Daoy (cell line): ENCODE measurements at regions not wholly inside any gene's neighbourhood (a gene's known extent, or its start where the extent isn't known, plus 50 kb on each side); places are given as distances from the start of the nearest gene placed in this dataset.
"Not testable (repeated sequence)": the region's sequence is repeated elsewhere in the genome, so short reads cannot be mapped to it uniquely, and the experiment has no call there.

Source experiments
- DNase-seq: peaks from one replicate; pipeline ENCODE4 v3.0.0-alpha.2; 2015; ENCODE audit warnings: low read depth

DNA sequence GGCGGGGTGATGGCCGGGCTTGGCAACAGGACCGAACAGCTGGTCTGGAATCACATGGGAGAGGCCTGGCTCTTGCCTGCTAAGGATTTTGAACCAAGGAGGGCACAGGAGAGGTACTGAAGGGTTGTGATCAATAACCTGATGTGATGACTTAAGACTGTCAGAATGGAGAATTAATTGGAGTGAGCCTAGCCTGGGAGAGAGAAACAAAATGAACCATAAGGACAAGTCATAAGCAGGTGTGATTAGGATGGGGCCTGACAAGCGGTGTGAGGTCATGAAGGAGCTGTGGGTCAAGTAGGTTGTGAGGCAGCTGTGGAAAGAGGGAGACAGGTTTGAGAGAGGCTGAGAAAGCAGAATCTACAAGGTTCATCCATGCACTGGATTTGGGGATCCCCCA, 104.6 kb downstream of the MED10 start:
- no peak for DNase-seq

GRCh38 chr5:6273090-6273735, 105.1 kb downstream of the MED10 start:
- no peak for DNase-seq

DNA sequence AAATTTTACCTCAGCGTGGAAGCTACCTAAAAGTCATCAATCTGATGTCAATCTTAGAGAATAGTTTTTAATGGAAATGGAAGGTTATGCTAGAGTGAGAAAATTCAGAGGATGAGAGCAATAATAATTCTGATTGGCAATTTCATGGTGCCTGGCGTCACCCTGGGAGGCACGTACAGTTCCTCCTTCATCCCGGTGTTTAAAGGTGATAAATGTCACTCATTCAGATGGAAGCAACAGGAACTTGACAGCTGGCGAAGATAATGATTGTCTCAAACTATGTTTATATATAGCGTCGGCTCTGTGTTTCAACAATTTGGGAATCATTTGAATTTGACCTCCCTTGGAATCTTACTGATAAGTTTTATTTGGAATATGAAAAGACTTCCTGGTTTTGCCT, 108.4 kb downstream of the MED10 start:
- DNase-seq = no peak

DNA sequence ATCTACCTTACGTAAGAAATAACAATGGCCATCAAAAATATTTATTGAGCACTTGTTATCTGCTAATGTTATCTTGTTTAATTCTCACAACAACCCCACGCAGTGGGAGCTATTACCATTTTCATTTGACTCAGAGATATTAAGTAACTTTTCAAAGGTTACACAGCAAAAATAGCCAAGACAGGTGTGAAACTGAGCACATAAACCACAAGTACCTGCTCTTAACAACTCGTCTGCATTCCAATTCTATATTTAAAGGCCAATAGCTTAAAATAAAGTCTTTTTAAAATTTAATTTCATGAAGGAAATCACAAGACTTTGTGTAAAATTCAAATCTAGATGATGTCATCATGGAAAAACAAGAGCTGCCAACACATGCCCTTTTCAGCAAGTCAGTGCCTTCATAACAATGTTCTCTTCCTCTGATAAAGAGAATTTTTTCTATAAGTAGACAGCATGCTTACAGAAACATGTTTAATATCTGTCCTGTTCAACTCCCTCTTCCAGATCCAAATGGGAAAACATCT, 111.6 kb downstream of the MED10 start:
- no peak for DNase-seq

GRCh38 chr5:6264394-6264793, 114.0 kb downstream of the MED10 start:
- DNase-seq = no peak

DNA sequence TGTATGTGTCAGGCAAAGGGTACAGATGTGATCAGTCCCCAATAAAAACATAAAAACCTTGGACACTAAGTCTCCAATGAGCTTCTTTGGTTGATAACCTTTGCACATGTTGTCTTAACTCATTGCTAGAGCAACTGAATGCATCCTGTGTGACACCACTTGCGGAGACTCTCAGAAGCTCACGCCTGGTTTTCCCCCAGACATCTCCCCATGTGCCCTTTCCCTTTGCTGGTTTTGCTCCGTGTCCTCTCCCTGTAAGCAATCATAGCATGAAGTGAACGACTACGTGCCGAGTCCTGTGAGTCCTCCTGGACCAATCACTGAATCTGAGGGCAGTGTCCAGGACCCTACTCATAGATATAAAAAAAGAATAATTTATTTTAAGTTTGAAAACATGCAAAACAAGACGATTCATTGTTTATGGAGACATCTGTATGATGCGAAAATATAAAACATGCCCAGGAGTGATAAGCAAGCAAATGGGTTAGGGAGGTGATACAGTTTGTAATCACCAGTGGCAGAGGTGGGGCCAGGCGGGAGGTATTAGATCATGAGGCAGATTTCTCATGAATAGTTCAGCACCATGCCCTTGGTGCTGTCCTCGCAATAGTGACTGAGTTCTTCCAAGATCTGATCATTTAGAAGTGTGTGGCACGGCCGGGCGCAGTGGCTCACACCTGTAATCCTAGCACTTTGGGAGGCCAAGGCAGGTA, 115.5 kb downstream of the MED10 start:
- no peak for DNase-seq

- DNase-seq = no peak
Measured at GRCh38 chr5:6261668-6262067, 116.7 kb downstream of the MED10 start.

DNA sequence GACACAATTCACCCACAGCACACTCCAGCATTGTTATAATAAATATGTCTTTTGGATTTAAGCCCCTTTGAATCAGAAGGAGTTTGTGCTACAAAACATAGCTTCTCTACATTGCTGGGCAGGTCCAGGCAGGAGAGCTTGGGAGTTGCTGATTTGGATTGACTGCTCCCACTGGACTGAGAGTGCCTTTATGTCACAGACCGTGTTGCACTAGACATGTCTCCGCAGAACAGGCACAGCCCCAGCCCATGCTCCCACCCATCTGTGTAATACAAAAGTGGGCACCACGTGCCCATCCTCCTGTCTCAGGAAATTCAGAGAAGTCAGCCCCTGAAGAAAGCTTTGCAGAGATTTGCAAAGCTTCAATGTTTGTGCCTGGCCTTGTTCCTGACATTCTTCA, 117.1 kb downstream of the MED10 start:
- DNase-seq = no peak

- DNase-seq = no peak
Measured at GRCh38 chr5:6260846-6261245, 117.5 kb downstream of the MED10 start.

- DNase-seq = no peak
Measured at GRCh38 chr5:6256901-6257300, 121.4 kb downstream of the MED10 start.

DNA sequence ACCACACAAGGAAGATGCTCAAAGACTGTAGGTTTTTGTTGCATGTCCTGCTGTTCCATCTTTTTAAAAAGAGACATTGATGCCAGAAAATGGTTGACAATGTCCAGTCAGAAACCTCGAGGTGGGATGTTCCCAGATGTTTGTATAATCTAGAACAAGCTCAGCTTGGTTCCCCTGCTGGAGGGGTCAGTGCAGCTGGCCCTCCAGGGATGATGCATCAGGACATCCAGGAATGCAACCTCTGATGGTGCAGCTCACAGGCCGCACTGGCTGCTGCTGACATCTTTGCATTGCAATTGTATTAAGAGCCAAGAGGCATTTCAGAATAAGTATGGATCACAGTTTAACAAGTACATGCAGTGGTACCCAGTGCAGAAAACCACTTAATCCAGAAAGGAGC, 122.4 kb downstream of the MED10 start:
- DNase-seq = no peak

DNA sequence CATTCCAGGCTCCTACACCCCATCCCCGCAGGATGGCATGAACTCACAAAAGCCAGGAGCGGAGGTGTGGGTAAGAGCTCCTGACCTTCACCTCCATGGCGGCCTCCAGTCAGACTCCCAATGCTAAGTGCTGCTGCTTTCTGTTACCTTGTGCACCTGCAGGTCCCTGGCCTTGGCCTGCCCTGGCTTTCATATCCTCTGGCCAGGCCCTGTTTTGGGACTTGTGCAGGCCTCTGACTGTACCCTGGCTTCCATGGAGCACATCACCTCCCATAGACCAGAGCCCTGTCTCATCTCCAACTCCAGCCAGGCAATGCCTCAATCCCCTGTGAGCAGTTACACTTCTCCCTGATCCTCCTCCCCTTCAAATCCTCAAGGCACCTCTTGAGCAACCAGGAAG, 124.5 kb downstream of the MED10 start:
- no peak for DNase-seq

DNA sequence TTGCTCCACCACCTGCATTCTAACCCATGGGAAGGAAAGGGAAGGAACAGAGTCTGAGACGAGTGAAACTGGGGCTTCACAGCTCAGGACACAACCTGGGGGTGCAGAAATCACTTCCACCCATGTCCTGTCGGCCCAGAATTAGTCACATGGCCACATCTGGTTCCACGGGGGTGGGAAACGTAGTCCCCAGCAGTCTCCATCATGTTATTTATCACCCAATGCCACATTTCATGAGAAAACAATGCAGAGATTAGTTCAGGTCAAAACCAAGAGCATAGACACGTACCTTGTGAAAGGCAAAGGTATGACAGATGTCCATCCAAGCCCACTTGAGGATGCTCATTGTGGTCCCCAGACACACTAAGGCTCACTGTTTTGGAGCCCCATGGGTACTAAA, 125.1 kb downstream of the MED10 start:
- DNase-seq = no peak

- no peak for DNase-seq
Measured at GRCh38 chr5:6252581-6252980, 125.8 kb downstream of the MED10 start.

DNA sequence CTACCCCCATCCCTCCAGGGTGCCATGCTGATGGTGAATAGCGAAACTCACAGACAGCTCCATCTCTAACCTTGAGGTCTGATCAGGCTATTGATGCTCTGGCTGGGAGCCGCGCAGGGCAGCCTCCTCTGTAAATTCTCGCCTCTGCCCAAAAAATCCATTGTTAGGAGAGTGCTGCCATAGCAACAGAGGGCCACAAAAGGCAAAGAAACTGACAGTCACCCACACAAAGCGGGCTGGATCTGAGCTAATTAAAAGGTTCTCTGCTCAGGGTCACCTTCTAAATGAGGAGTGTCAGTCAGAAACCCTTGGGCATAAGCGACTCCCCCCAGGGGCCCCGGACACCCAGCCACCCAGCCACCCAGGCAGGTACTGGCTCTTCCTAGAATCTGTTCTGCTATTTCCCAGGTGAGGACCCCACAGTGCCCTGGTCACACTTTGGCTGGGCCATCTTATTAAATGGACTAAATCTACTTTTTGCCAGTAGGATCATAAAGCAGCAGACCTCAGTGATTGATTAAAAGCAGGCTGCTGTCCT, 126.7 kb downstream of the MED10 start:
- DNase-seq = no peak

GRCh38 chr5:6250121-6250520, 128.2 kb downstream of the MED10 start:
- DNase-seq = no peak

DNA sequence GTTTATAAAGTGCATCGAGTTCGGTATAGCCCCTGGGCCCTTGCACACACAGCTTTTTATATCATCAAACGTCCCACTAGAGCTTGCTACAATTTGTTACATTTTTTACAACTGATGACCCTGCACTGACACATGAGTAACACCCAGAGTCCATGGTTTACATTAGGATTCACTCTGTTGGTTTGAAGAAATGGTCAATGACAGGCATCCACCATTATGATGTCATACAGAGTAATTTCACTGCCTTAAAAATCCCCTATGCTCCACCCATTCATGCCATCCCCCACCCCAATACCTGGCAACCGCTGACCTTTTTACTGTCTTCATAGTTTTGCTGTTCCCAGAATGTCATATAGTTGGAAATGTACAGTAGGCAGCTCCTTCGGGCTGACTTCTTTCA, 130.2 kb downstream of the MED10 start:
- DNase-seq = peak; percentile 4

DNA sequence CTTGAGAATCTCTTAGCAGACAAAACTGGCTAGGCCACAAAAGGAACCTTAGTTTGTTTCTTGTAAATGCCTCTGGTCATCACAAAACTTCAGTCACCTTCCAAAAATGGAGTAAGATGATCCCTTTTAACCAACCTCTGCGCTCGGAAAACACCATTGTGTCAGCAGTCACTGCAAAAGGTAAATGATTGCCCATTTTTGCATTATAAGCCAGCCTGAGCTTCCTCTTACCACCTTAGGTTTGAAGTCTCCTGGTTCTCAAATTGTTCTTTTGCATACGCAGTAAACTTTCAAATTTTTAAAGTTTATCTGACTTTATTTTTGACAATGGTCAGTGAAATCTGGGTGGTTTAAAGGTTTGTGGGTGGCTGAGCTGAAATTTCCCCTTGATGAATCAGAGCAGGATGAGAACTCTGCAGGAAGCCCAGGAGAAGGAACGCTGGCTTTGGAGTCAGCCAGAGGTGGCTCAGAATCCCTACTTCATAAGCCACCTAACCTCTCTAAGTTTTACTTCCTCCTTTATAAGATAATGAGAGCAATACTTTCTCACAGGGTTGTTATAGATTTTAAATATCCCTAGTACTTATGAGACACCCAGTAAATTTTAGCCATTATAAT, 131.4 kb downstream of the MED10 start:
- DNase-seq = peak; percentile 56

GRCh38 chr5:6244339-6244714, 134.0 kb downstream of the MED10 start:
- DNase-seq = no peak

- DNase-seq = no peak
Measured at GRCh38 chr5:6243706-6244338, 134.5 kb downstream of the MED10 start.

DNA sequence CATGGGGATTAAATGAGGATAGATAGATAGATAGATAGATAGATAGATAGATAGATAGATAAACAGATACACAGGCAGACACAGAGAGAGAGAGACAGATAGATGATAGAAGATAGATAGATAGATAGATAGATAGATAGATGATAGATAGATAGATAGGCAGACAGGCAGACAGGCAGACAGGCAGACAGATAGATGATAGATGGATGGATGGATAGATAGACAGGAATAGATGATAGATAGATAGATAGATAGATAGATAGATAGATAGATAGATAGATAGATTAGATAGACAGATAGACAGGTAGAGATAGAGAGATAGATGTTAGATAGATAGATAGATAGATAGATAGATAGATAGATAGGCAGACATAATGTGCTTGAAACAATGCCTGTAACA, 137.3 kb downstream of the MED10 start:
- not testable (repeated sequence) for DNase-seq

GRCh38 chr5:6236858-6237481, 141.4 kb downstream of the MED10 start:
- no peak for DNase-seq
